H9 (cell line): ENCODE measurements at regions not wholly inside any gene's neighbourhood (a gene's known extent, or its start where the extent isn't known, plus 50 kb on each side); places are given as distances from the start of the nearest gene placed in this dataset.

ENCODE experiments used
- DNase-seq: peaks from one replicate; pipeline ENCODE4 v3.0.0-alpha.2; 2017
- H2AFZ ChIP-seq: one replicate; pipeline ENCODE4 v1.6.1; 2013; ENCODE audit warnings: mild to moderate bottlenecking, low read length, control low read depth, moderate library complexity
- H2AK5ac ChIP-seq: 2 replicates; pipeline ENCODE4 v1.6.1; 2013; ENCODE audit warnings: low read length, control low read depth, mixed read lengths; ENCODE audit not compliant: insufficient read length
- H2BK120ac ChIP-seq: one replicate; pipeline ENCODE4 v1.6.1; 2013; ENCODE audit warnings: low read depth, mild to moderate bottlenecking, low read length, control low read depth, inconsistent platforms; ENCODE audit not compliant: poor library complexity, severe bottlenecking
- H2BK12ac ChIP-seq: 2 replicates; pipeline ENCODE4 v1.6.1; 2013; ENCODE audit warnings: low read length, control low read depth, mixed read lengths, low read depth; ENCODE audit not compliant: insufficient read length
- H2BK15ac ChIP-seq: 2 replicates; pipeline ENCODE4 v1.6.1; 2013; ENCODE audit warnings: low read depth, low read length, control low read depth
- H2BK20ac ChIP-seq: one replicate; pipeline ENCODE4 v1.6.1; 2013; ENCODE audit warnings: low read depth, mild to moderate bottlenecking, low read length, control low read depth, inconsistent platforms; ENCODE audit not compliant: poor library complexity, severe bottlenecking
- H2BK5ac ChIP-seq: 2 replicates; pipeline ENCODE4 v1.6.1; 2013; ENCODE audit warnings: low read length, control low read depth, mixed read lengths; ENCODE audit not compliant: insufficient read length
- H3K14ac ChIP-seq: 2 replicates; pipeline ENCODE4 v1.6.1; 2013; ENCODE audit warnings: low read length, control low read depth; ENCODE audit not compliant: insufficient read depth
- H3K18ac ChIP-seq: 2 replicates; pipeline ENCODE4 v1.6.1; 2013; ENCODE audit warnings: low read depth, mild to moderate bottlenecking, mixed read lengths, low read length, control low read depth; ENCODE audit not compliant: insufficient read length
- H3K23ac ChIP-seq: 2 replicates; pipeline ENCODE4 v1.6.1; 2013; ENCODE audit warnings: low read length, control low read depth, mixed read lengths, low read depth; ENCODE audit not compliant: insufficient read length
- H3K23me2 ChIP-seq: 2 replicates; pipeline ENCODE4 v1.6.1; 2013; ENCODE audit warnings: low read depth, mild to moderate bottlenecking, mixed read lengths, low read length, control low read depth; ENCODE audit not compliant: insufficient read length, poor library complexity, severe bottlenecking
- H3K27ac ChIP-seq: 2 replicates; pipeline ENCODE4 v1.5.1; 2013; ENCODE audit warnings: low read length, control low read depth, mixed read lengths, low read depth; ENCODE audit not compliant: insufficient read length
- H3K27me3 ChIP-seq: 2 replicates; pipeline ENCODE4 v1.6.1; 2013; ENCODE audit warnings: low read length, control low read depth, inconsistent platforms; ENCODE audit not compliant: insufficient read depth
- H3K4ac ChIP-seq: 2 replicates; pipeline ENCODE4 v1.6.1; 2013; ENCODE audit warnings: low read depth, mild to moderate bottlenecking, control low read depth, inconsistent platforms, low read length, moderate library complexity
- H3K4me1 ChIP-seq: 2 replicates; pipeline ENCODE4 v1.6.1; 2013; ENCODE audit warnings: low read length, control low read depth, inconsistent platforms; ENCODE audit not compliant: insufficient read depth
- H3K4me2 ChIP-seq: 2 replicates; pipeline ENCODE4 v1.6.1; 2013; ENCODE audit warnings: low read length, control low read depth, mixed read lengths; ENCODE audit not compliant: insufficient read length, insufficient read depth
- H3K56ac ChIP-seq: 2 replicates; pipeline ENCODE4 v1.6.1; 2013; ENCODE audit warnings: low read depth, mild to moderate bottlenecking, mixed read lengths, low read length, control low read depth; ENCODE audit not compliant: insufficient read length
- H3K79me1 ChIP-seq: 2 replicates; pipeline ENCODE4 v1.6.1; 2013; ENCODE audit warnings: low read depth, mild to moderate bottlenecking, moderate library complexity, low read length, control low read depth, inconsistent platforms; ENCODE audit not compliant: insufficient read depth, poor library complexity, severe bottlenecking
- H3K79me2 ChIP-seq: 2 replicates; pipeline ENCODE4 v1.6.1; 2013; ENCODE audit warnings: low read length, control low read depth, inconsistent platforms; ENCODE audit not compliant: insufficient read depth
- H3K9ac ChIP-seq: 2 replicates; pipeline ENCODE4 v1.6.1; 2013; ENCODE audit warnings: low read length, control low read depth, mixed read lengths; ENCODE audit not compliant: insufficient read length; ENCODE audit errors: extremely low read depth
- H3K9me3 ChIP-seq: one replicate; pipeline ENCODE4 v1.6.1; 2013; ENCODE audit warnings: low read depth, low read length, inconsistent platforms; ENCODE audit not compliant: control insufficient read depth
- H3T11ph ChIP-seq: one replicate; pipeline ENCODE4 v1.6.1; 2013; ENCODE audit warnings: mild to moderate bottlenecking, low read length, control low read depth, inconsistent platforms
- H4K20me1 ChIP-seq: one replicate; pipeline ENCODE4 v1.6.1; 2013; ENCODE audit not compliant: control insufficient read depth, insufficient read length, insufficient read depth
- H4K5ac ChIP-seq: 2 replicates; pipeline ENCODE4 v1.6.1; 2013; ENCODE audit warnings: low read depth, mild to moderate bottlenecking, mixed read lengths, low read length, control low read depth; ENCODE audit not compliant: insufficient read length
- H4K8ac ChIP-seq: replicated peaks from 2 replicates; pipeline ENCODE4 v1.6.1; 2013; ENCODE audit warnings: low read length, control low read depth, mixed read lengths, low read depth; ENCODE audit not compliant: insufficient read length
- H4K91ac ChIP-seq: 2 replicates; pipeline ENCODE4 v1.6.1; 2013; ENCODE audit warnings: low read depth, mild to moderate bottlenecking, moderate library complexity, mixed read lengths, low read length, control low read depth; ENCODE audit not compliant: insufficient read length
- H3K27ac Mint-ChIP-seq, 3 experiments: 2 replicates in 2 of 3; 3 replicates in 1 of 3; pipeline ENCODE4 v1.8.0; 2020 to 2021; ENCODE audit warnings: mixed read lengths in 3 of 3, mild to moderate bottlenecking in 1 of 3, moderate library complexity in 1 of 3
- H3K27me3 Mint-ChIP-seq: 2 replicates; pipeline ENCODE4 v1.8.0; 2021; ENCODE audit warnings: low read depth, mild to moderate bottlenecking, moderate library complexity, mixed read lengths
- H3K36me3 Mint-ChIP-seq, 3 experiments: 2 replicates in 2 of 3; 3 replicates in 1 of 3; pipeline ENCODE4 v1.8.0; 2020 to 2021; ENCODE audit warnings: low read depth in 3 of 3, mixed read lengths in 3 of 3; ENCODE audit not compliant: insufficient read depth in 1 of 3
- H3K4me1 Mint-ChIP-seq, 2 experiments: 2 replicates each; pipeline ENCODE4 v1.8.0; 2020; ENCODE audit warnings: mixed read lengths in 2 of 2
- H3K4me3 Mint-ChIP-seq, 2 experiments: 2 replicates in 1 of 2; 3 replicates in 1 of 2; pipeline ENCODE4 v1.8.0; 2020 to 2021; ENCODE audit warnings: mild to moderate bottlenecking in 2 of 2, mixed read lengths in 2 of 2, moderate library complexity in 1 of 2
- H3K9me3 Mint-ChIP-seq, 2 experiments: 2 replicates in 1 of 2; 3 replicates in 1 of 2; pipeline ENCODE4 v1.8.0; 2020; ENCODE audit warnings: mild to moderate bottlenecking in 2 of 2, mixed read lengths in 2 of 2, moderate library complexity in 1 of 2
- WGBS: extraction: QIAGEN DNeasy Blood & Tissue Kit; methylation state at CpG from one replicate; pipeline ENCODE4 v1.1.7; 2013; ENCODE audit warnings: missing lambda C conversion rate, low lambda C conversion rate, mixed read lengths; ENCODE audit not compliant: insufficient read length; ENCODE audit errors: extremely low coverage; 5-methylcytosine and 5-hydroxymethylcytosine counted together
- TF ChIP-seq, protein P1 (sequence below): fragments of 200-600 bp; sonication (generic); conservative IDR thresholded peaks from 3 replicates; pipeline ENCODE4 v1.8.0; 2021; ENCODE audit warnings: antibody characterized with exemption, mild to moderate bottlenecking

DNA sequence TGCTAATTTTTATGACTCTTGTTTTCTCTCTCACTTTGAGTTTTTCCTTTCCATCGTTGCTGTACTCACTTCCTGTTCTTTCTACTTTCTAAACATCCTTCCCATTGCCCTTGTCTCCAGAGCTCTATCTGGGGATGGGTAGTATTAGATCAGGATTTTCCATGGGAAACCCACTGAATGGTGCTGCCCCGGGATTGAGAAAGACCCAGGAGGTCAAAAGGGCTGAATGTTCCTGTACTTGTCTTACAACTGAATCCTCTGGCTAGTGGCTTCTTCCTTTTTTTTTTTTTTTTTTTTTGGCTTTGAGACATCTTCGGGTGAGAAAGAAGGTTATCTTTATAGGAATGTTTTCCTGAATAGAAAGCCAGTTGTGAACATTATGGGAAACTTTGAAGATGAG is 364.8 kb upstream of the SLC14A2 start:
- no peak overlapping the region for H2AK5ac ChIP-seq
- no peaks in the 10 kb centered on the region for H3K9me3 Mint-ChIP-seq
- no peak overlapping the region for H3K18ac ChIP-seq
- H3K4me3 Mint-ChIP-seq = no peak overlapping the region
- no peak overlapping the region for H2BK5ac ChIP-seq
- H4K20me1 ChIP-seq = no peaks in the 10 kb centered on the region
- no peaks in the 10 kb centered on the region for H3K79me1 ChIP-seq
- H2BK20ac ChIP-seq = no peak overlapping the region
- H3K79me2 ChIP-seq = no peaks in the 10 kb centered on the region
- H3K27me3 ChIP-seq = no peaks in the 10 kb centered on the region
- no peak overlapping the region for H4K91ac ChIP-seq
- H3K9ac ChIP-seq = no peak overlapping the region
- WGBS = no CpG with 5 or more reads among the region's 3 CpGs
- DNase-seq = no peak
- peaks cover 7 to 9% of the 10 kb centered on the region in 2 experiments for H3K4me1 Mint-ChIP-seq
- H4K8ac ChIP-seq = no peak overlapping the region
- no peak overlapping the region for H2BK120ac ChIP-seq
- no peak overlapping the region for H3K27ac ChIP-seq
- no peak overlapping the region for H3K4me2 ChIP-seq
- no peak overlapping the region for H4K5ac ChIP-seq
- H3K23me2 ChIP-seq = no peaks in the 10 kb centered on the region
- H3K56ac ChIP-seq = no peak overlapping the region
- H3K27ac Mint-ChIP-seq = no peak overlapping the region
- no peaks in the 10 kb centered on the region for H3K36me3 Mint-ChIP-seq
- TF ChIP-seq, protein P1, sequence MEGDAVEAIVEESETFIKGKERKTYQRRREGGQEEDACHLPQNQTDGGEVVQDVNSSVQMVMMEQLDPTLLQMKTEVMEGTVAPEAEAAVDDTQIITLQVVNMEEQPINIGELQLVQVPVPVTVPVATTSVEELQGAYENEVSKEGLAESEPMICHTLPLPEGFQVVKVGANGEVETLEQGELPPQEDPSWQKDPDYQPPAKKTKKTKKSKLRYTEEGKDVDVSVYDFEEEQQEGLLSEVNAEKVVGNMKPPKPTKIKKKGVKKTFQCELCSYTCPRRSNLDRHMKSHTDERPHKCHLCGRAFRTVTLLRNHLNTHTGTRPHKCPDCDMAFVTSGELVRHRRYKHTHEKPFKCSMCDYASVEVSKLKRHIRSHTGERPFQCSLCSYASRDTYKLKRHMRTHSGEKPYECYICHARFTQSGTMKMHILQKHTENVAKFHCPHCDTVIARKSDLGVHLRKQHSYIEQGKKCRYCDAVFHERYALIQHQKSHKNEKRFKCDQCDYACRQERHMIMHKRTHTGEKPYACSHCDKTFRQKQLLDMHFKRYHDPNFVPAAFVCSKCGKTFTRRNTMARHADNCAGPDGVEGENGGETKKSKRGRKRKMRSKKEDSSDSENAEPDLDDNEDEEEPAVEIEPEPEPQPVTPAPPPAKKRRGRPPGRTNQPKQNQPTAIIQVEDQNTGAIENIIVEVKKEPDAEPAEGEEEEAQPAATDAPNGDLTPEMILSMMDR = no peak
- no peak overlapping the region for H3K14ac ChIP-seq
- no peak overlapping the region for H3K4ac ChIP-seq
- H3K4me1 ChIP-seq = no peaks in the 10 kb centered on the region
- no peaks in the 10 kb centered on the region for H3K27me3 Mint-ChIP-seq
- H3K23ac ChIP-seq = no peak overlapping the region
- no peak overlapping the region for H2BK15ac ChIP-seq
- no peaks in the 10 kb centered on the region for H3K9me3 ChIP-seq
- no peak overlapping the region for H2AFZ ChIP-seq
- no peak overlapping the region for H3T11ph ChIP-seq
- no peak overlapping the region for H2BK12ac ChIP-seq
